Activated B cell treated with CpG ODN at 0.5 μM for 24 hours (primary cell): ENCODE measurements at regions not wholly inside any gene's neighbourhood (a gene's known extent, or its start where the extent isn't known, plus 50 kb on each side); places are given as distances from the start of the nearest gene placed in this dataset.

Source experiments
- ATAC-seq: fragments of 200-7000 bp; cut with Tn5 transposase; one replicate; pipeline ENCODE4 v1.10.0; 2021; ENCODE audit warnings: low read depth, mild to moderate bottlenecking, moderate library complexity
- CTCF ChIA-PET: fragments of 350-600 bp; sonication (Branson Sonifier 250); formaldehyde crosslinking; loops from one replicate; lab custom pipeline; 2021; ENCODE audit warnings: antibody characterized with exemption; lab: Charles Lee
- POLR2A ChIA-PET: fragments of 350-600 bp; sonication (Branson Sonifier 250); formaldehyde crosslinking; loops from one replicate; lab custom pipeline; 2021; ENCODE audit warnings: antibody characterized with exemption; lab: Charles Lee
- DNase-seq: peaks from one replicate; pipeline ENCODE4 v3.0.0; 2022
- H3K27ac Mint-ChIP-seq: one replicate; pipeline ENCODE4 v1.8.0; 2020; ENCODE audit warnings: mixed read lengths
- H3K27me3 Mint-ChIP-seq: one replicate; pipeline ENCODE4 v1.8.0; 2021; ENCODE audit warnings: mixed read lengths
- H3K36me3 Mint-ChIP-seq: one replicate; pipeline ENCODE4 v1.8.0; 2021; ENCODE audit warnings: low read depth, mixed read lengths
- H3K4me1 Mint-ChIP-seq: one replicate; pipeline ENCODE4 v1.8.0; 2021; ENCODE audit warnings: mixed read lengths
- H3K4me3 Mint-ChIP-seq: one replicate; pipeline ENCODE4 v1.8.0; 2020; ENCODE audit warnings: mild to moderate bottlenecking, mixed read lengths
- H3K9me3 Mint-ChIP-seq: one replicate; pipeline ENCODE4 v1.8.0; 2020; ENCODE audit warnings: mixed read lengths
- intact Hi-C: fragments of 100-400 bp; cut with micrococcal nuclease; formaldehyde crosslinking; loops from one replicate; pipeline ENCODE4 v1.15.1; 2024
- TF ChIP-seq, protein P1 (sequence below): fragments of 200-600 bp; IDR thresholded peaks from one replicate; pipeline ENCODE4 v1.8.0; 2022; ENCODE audit warnings: antibody characterized with exemption, mild to moderate bottlenecking

DNA sequence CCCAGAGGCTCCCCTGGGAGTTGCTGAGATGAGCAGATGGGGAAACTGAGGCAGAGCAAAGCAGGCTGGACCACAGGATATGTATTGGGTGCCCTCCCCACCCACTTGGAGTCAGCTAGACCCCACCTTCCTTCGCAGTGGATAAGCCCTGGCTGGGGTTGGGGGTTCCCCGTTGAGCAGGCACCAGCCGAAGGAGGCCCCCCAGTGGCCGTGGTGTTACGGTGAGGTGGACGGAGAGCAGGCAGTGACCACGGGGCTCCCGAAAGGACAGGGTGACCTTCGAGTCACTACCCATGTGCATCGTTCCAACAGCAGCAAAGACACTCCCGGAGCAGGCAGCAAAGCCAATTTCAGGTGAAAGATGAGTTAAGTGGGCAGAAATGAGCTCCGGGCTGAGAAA lies 62.4 kb upstream of the ADGRE5 start:
- no peaks in the 10 kb centered on the region for H3K4me1 Mint-ChIP-seq
- no peak overlapping the region for H3K4me3 Mint-ChIP-seq
- ATAC-seq (no peak), DNase-seq (no peak)
- intact Hi-C loops = no loop called here
- ChIA-PET CTCF (interaction anchor here (1.2 kb wide), 1 partner anchor 64 kb away, joined by 3 read pairs; no protein-coding TSS in a partner anchor), POLR2A (no interaction called here)
- H3K9me3 Mint-ChIP-seq = no peaks in the 10 kb centered on the region
- H3K27me3 Mint-ChIP-seq = no peaks in the 10 kb centered on the region
- H3K27ac Mint-ChIP-seq = no peak overlapping the region
- TF ChIP-seq, protein P1, sequence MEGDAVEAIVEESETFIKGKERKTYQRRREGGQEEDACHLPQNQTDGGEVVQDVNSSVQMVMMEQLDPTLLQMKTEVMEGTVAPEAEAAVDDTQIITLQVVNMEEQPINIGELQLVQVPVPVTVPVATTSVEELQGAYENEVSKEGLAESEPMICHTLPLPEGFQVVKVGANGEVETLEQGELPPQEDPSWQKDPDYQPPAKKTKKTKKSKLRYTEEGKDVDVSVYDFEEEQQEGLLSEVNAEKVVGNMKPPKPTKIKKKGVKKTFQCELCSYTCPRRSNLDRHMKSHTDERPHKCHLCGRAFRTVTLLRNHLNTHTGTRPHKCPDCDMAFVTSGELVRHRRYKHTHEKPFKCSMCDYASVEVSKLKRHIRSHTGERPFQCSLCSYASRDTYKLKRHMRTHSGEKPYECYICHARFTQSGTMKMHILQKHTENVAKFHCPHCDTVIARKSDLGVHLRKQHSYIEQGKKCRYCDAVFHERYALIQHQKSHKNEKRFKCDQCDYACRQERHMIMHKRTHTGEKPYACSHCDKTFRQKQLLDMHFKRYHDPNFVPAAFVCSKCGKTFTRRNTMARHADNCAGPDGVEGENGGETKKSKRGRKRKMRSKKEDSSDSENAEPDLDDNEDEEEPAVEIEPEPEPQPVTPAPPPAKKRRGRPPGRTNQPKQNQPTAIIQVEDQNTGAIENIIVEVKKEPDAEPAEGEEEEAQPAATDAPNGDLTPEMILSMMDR = no peak
- peaks cover 3% of the 10 kb centered on the region for H3K36me3 Mint-ChIP-seq

DNA sequence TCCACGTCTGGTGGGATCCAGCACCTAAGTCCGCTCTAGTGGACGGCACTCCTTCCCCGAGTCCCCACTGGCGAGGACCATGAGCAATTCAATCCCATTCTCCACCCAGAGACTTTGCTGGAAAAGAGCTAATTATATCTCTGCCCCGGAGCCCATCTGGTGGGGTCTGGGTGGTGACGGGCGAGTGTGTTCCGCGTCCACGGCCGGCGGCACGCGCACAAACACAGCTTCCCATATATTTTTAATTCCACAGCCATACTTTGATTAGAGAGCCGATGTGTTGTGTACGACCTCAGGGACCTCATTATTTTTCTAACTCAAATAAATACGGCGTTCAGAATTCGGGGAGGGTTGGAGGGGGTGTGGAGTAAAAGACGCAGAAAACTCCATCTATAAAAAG lies 64.1 kb upstream of the ADGRE5 start:
- Mint-ChIP-seq H3K27me3 (no peaks in the 10 kb centered on the region), H3K4me3 (no peak overlapping the region), H3K36me3 (peaks cover 3% of the 10 kb centered on the region), H3K27ac (no peak overlapping the region), H3K9me3 (no peaks in the 10 kb centered on the region), H3K4me1 (no peaks in the 10 kb centered on the region)
- intact Hi-C loops = no loop called here
- ChIA-PET CTCF (no interaction called here), POLR2A (no interaction called here)
- TF ChIP-seq, protein P1 = no peak
- no peak for DNase-seq
- no peak for ATAC-seq

DNA sequence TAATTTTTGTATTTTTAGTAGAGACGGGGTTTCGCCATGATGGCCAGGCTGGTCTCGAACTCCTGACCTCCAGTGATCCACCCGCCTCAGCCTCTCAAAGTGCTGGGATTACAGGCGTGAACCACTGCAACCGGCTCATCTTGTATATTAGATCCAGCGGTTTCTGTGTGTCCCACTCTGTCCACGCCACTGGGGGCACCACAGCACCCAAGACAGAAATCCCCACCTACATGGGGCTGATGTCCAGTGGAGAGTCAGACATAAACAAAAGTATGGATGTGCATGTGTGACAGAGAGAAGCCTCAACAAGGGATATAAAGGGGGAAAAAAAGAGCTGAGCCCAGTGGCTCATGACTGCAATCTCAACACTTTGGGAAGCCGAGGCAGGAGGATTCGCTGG lies 65.8 kb upstream of the ADGRE5 start:
- Mint-ChIP-seq H3K36me3 (peaks cover 3% of the 10 kb centered on the region), H3K27me3 (no peaks in the 10 kb centered on the region), H3K4me1 (peaks cover under 1% of the 10 kb centered on the region), H3K9me3 (peaks cover under 1% of the 10 kb centered on the region), H3K27ac (no peak overlapping the region), H3K4me3 (no peak overlapping the region)
- ATAC-seq (no peak), DNase-seq (no peak)
- POLR2A ChIA-PET = no interaction called here
- intact Hi-C loops = no loop called here
- CTCF ChIA-PET = no interaction called here
- TF ChIP-seq, protein P1 = no peak

DNA sequence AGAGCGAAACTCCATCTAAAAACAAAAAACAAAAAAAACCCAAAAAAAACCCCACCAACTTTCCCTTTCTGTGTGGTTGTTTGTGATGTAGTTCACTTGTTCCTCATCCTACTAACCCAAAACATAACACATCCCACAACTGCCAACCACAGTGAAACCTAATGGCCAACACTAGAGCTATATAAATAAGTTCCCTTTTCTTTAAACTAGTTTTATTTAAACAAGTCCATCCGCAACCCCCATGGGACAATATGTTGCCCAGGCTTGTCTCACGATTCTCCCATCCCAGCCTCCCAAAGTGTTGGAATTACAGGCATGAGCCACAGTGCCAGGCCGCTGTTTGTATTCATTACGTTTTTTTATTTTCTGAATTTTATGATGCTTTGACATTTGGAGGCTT lies 71.2 kb upstream of the ADGRE5 start:
- peak; percentile 76 for ATAC-seq
- Mint-ChIP-seq H3K36me3 (peaks cover 4% of the 10 kb centered on the region), H3K4me3 (no peak overlapping the region), H3K27ac (peak overlapping the region; percentile 4), H3K4me1 (peaks cover 17% of the 10 kb centered on the region), H3K27me3 (no peaks in the 10 kb centered on the region), H3K9me3 (peaks cover 8% of the 10 kb centered on the region)
- ChIA-PET CTCF (no interaction called here), POLR2A (interaction anchor here (0.6 to 0.7 kb wide), 2 partner anchors 20 to 274 kb away, joined by 3 to 5 read pairs; no protein-coding TSS in a partner anchor)
- TF ChIP-seq, protein P1 = no peak
- no peak for DNase-seq
- intact Hi-C loops = no loop called here

DNA sequence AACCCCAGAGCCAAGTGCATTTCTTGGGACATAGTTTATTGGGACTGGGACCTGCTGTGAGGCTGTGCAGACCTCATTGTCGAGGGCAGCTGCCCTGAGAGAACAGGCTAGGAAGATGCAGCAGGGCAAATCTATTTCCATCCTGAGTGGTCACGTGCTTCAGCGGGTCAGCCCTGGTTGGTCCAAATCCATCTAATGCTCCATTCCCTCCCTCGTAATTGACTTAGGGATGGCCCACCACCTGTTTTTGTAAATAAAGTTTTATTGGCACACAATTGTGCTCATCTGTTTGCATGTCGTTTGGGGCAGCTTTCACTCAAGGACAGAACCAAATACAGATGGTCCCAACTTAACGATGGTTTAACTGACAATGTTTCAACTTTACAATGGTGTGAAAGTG lies 75.5 kb upstream of the ADGRE5 start:
- TF ChIP-seq, protein P1 = no peak
- Mint-ChIP-seq H3K36me3 (peaks cover 4% of the 10 kb centered on the region), H3K4me3 (no peak overlapping the region), H3K4me1 (peaks cover 17% of the 10 kb centered on the region), H3K9me3 (peaks cover 8% of the 10 kb centered on the region), H3K27ac (no peak overlapping the region), H3K27me3 (no peaks in the 10 kb centered on the region)
- ChIA-PET POLR2A (no interaction called here), CTCF (no interaction called here)
- DNase-seq (no peak), ATAC-seq (no peak)
- intact Hi-C loops = no loop called here
